ENCODE measurements at regions not wholly inside any gene's neighbourhood (a gene's known extent, or its start where the extent isn't known, plus 50 kb on each side); places are given as distances from the start of the nearest gene placed in this dataset.
A peak's percentile ranks its signal among the peaks of the same experiment; 100 is the strongest.
"Not testable (repeated sequence)": the region's sequence is repeated elsewhere in the genome, so short reads cannot be mapped to it uniquely, and the experiment has no call there.

- ATAC-seq, result no peak
- no peak overlapping the region for H3K4me3 ChIP-seq
- H3K27me3 ChIP-seq, result no peaks in the 10 kb centered on the region
- no peaks in the 10 kb centered on the region for H3K4me1 ChIP-seq
- H3K36me3 ChIP-seq, result no peaks in the 10 kb centered on the region
- intact Hi-C loops (cut with DNase I), result no loop called here
- DNase-seq, result no peak
- H3K27ac ChIP-seq, result no peak overlapping the region
- no peaks in the 10 kb centered on the region for H3K9me3 ChIP-seq
- no peak for TF ChIP-seq CTCF (IDR thresholded peaks at IDR 0.05)
These were observed 233.1 kb downstream of the FOXG1 start for GRCh38 chr14:28999656-29000055.

- no peaks in the 10 kb centered on the region for H3K9me3 ChIP-seq
- DNase-seq (no peak), ATAC-seq (no peak)
- no peak for TF ChIP-seq CTCF (IDR thresholded peaks at IDR 0.05)
- intact Hi-C loops (cut with DNase I), result no loop called here
- H3K27me3 ChIP-seq, result no peaks in the 10 kb centered on the region
- no peaks in the 10 kb centered on the region for H3K36me3 ChIP-seq
- no peak overlapping the region for H3K4me3 ChIP-seq
- H3K27ac ChIP-seq, result no peak overlapping the region
- H3K4me1 ChIP-seq, result no peaks in the 10 kb centered on the region
These were observed 239.1 kb downstream of the FOXG1 start for GRCh38 chr14:29005647-29006046.

GRCh38 chr14:29007990-29008389 lies 241.4 kb downstream of the FOXG1 start:
- Histone ChIP-seq H3K4me3 (no peak overlapping the region), H3K4me1 (no peaks in the 10 kb centered on the region), H3K27ac (no peak overlapping the region), H3K9me3 (no peaks in the 10 kb centered on the region), H3K27me3 (no peaks in the 10 kb centered on the region), H3K36me3 (no peaks in the 10 kb centered on the region)
- intact Hi-C loops (cut with DNase I), result no loop called here
- no peak for ATAC-seq
- no peak for DNase-seq
- no peak for TF ChIP-seq CTCF (IDR thresholded peaks at IDR 0.05)

GRCh38 chr14:29016050-29016900 lies 249.7 kb downstream of the FOXG1 start:
- peak; percentile 45 for ATAC-seq
- H3K9me3 ChIP-seq, result no peaks in the 10 kb centered on the region
- intact Hi-C loops (cut with DNase I), result no loop called here
- H3K36me3 ChIP-seq, result no peaks in the 10 kb centered on the region
- H3K4me3 ChIP-seq, result no peak overlapping the region
- peak; percentile 57 for DNase-seq
- H3K4me1 ChIP-seq, result no peaks in the 10 kb centered on the region
- no peak overlapping the region for H3K27ac ChIP-seq
- peak; percentile 55 for TF ChIP-seq CTCF (IDR thresholded peaks at IDR 0.05)
- H3K27me3 ChIP-seq, result no peaks in the 10 kb centered on the region

GRCh38 chr14:29023505-29023904 lies 256.9 kb downstream of the FOXG1 start:
- H3K9me3 ChIP-seq; H3K27ac ChIP-seq; H3K27me3 ChIP-seq; ATAC-seq; H3K4me1 ChIP-seq; DNase-seq; H3K4me3 ChIP-seq; intact Hi-C loops (cut with DNase I); H3K36me3 ChIP-seq: not testable (repeated sequence)

- H3K4me1 ChIP-seq; H3K27me3 ChIP-seq; H3K9me3 ChIP-seq; ATAC-seq; intact Hi-C loops (cut with DNase I); H3K36me3 ChIP-seq; H3K4me3 ChIP-seq; DNase-seq; H3K27ac ChIP-seq: not testable (repeated sequence)
These were observed 260.9 kb downstream of the FOXG1 start for GRCh38 chr14:29027441-29027840.

GRCh38 chr14:29027941-29028705 lies 261.5 kb downstream of the FOXG1 start:
- ATAC-seq; DNase-seq; H3K36me3 ChIP-seq; H3K4me1 ChIP-seq; H3K4me3 ChIP-seq; H3K9me3 ChIP-seq; H3K27ac ChIP-seq; intact Hi-C loops (cut with DNase I); H3K27me3 ChIP-seq: not testable (repeated sequence)

All from upper lobe of right lung (tissue), 1 donor.